GM21526 (cell line): ENCODE measurements at regions not wholly inside any gene's neighbourhood (a gene's known extent, or its start where the extent isn't known, plus 50 kb on each side); places are given as distances from the start of the nearest gene placed in this dataset.
"Not testable (repeated sequence)": the region's sequence is repeated elsewhere in the genome, so short reads cannot be mapped to it uniquely, and the experiment has no call there.

ENCODE experiments used
- ATAC-seq: cut with Tn5 transposase; IDR thresholded peaks from one replicate; pipeline ENCODE4 v1.9.1; 2021; ENCODE audit warnings: moderate library complexity; ENCODE audit not compliant: unreplicated experiment, low FRiP score

- ATAC-seq = no peak
Measured at GRCh38 chr22:48825802-48826520, 1001.7 kb downstream of the BRD1 start.

- no peak for ATAC-seq
Measured at GRCh38 chr22:48824712-48825651, 1002.7 kb downstream of the BRD1 start.

- no peak for ATAC-seq
Measured at GRCh38 chr22:48823941-48824340, 1003.7 kb downstream of the BRD1 start.

- ATAC-seq = no peak
Measured at GRCh38 chr22:48822278-48823233, 1005.1 kb downstream of the BRD1 start.

- no peak for ATAC-seq
Measured at GRCh38 chr22:48821727-48822126, 1005.9 kb downstream of the BRD1 start.

- no peak for ATAC-seq
Measured at GRCh38 chr22:48821346-48821690, 1006.4 kb downstream of the BRD1 start.

- ATAC-seq = no peak
Measured at GRCh38 chr22:48820481-48821345, 1007.0 kb downstream of the BRD1 start.

- no peak for ATAC-seq
Measured at GRCh38 chr22:48819961-48820360, 1007.7 kb downstream of the BRD1 start.

GRCh38 chr22:48819232-48819631 lies 1008.4 kb downstream of the BRD1 start:
- ATAC-seq = no peak

GRCh38 chr22:48817491-48817890 lies 1010.2 kb downstream of the BRD1 start:
- ATAC-seq = not testable (repeated sequence)

GRCh38 chr22:48811885-48812284 lies 1015.8 kb downstream of the BRD1 start:
- ATAC-seq = no peak

GRCh38 chr22:48808038-48808960 lies 1019.4 kb downstream of the BRD1 start:
- ATAC-seq = no peak

- no peak for ATAC-seq
Measured at GRCh38 chr22:48807155-48807554, 1020.5 kb downstream of the BRD1 start.

GRCh38 chr22:48806227-48806781 lies 1021.4 kb downstream of the BRD1 start:
- ATAC-seq = no peak

- ATAC-seq = no peak
Measured at GRCh38 chr22:48805516-48805915, 1022.2 kb downstream of the BRD1 start.

- no peak for ATAC-seq
Measured at GRCh38 chr22:48804811-48805301, 1022.8 kb downstream of the BRD1 start.

GRCh38 chr22:48803948-48804810 lies 1023.5 kb downstream of the BRD1 start:
- ATAC-seq = no peak
